ENCODE measurements at regions not wholly inside any gene's neighbourhood (a gene's known extent, or its start where the extent isn't known, plus 50 kb on each side); places are given as distances from the start of the nearest gene placed in this dataset.
"Not testable (repeated sequence)": the region's sequence is repeated elsewhere in the genome, so short reads cannot be mapped to it uniquely, and the experiment has no call there.

GRCh38 chr13:85191996-85192718, 607.1 kb downstream of the SLITRK6 start:
- no peak for DNase-seq

- DNase-seq, result no peak
Observed at GRCh38 chr13:85186356-85187045, 612.7 kb downstream of the SLITRK6 start.

- no peak for DNase-seq
Observed at GRCh38 chr13:85174291-85174690, 624.9 kb downstream of the SLITRK6 start.

GRCh38 chr13:85170372-85170771, 628.8 kb downstream of the SLITRK6 start:
- no peak for DNase-seq

GRCh38 chr13:85166891-85167290, 632.3 kb downstream of the SLITRK6 start:
- DNase-seq, result no peak

GRCh38 chr13:85163063-85163462, 636.2 kb downstream of the SLITRK6 start:
- no peak for DNase-seq

GRCh38 chr13:85148009-85148408, 651.2 kb downstream of the SLITRK6 start:
- DNase-seq, result no peak

GRCh38 chr13:85142351-85142927, 656.8 kb downstream of the SLITRK6 start:
- DNase-seq, result no peak

GRCh38 chr13:85141401-85141800, 657.8 kb downstream of the SLITRK6 start:
- DNase-seq, result no peak

GRCh38 chr13:85140192-85140591, 659.0 kb downstream of the SLITRK6 start:
- peak; percentile 13 for DNase-seq

- DNase-seq, result no peak
Observed at GRCh38 chr13:85137516-85137915, 661.7 kb downstream of the SLITRK6 start.

GRCh38 chr13:85132986-85133385, 666.2 kb downstream of the SLITRK6 start:
- DNase-seq, result no peak

GRCh38 chr13:85123501-85123900, 675.7 kb downstream of the SLITRK6 start:
- not testable (repeated sequence) for DNase-seq

- DNase-seq, result no peak
Observed at GRCh38 chr13:85108356-85108755, 690.9 kb downstream of the SLITRK6 start.

- DNase-seq, result peak; percentile 78
Observed at GRCh38 chr13:85099245-85099644, 700.0 kb downstream of the SLITRK6 start.

- peak; percentile 45 for DNase-seq
Observed at GRCh38 chr13:85095418-85096272, 703.6 kb downstream of the SLITRK6 start.

- no peak for DNase-seq
Observed at GRCh38 chr13:85093808-85094207, 705.4 kb downstream of the SLITRK6 start.

GRCh38 chr13:85091631-85092234, 707.5 kb downstream of the SLITRK6 start:
- peak; percentile 35 for DNase-seq

GRCh38 chr13:85089186-85089585, 710.0 kb downstream of the SLITRK6 start:
- DNase-seq, result no peak

GRCh38 chr13:85080691-85081090, 718.5 kb downstream of the SLITRK6 start:
- DNase-seq, result peak; percentile 89

GRCh38 chr13:85076343-85076742, 722.9 kb downstream of the SLITRK6 start:
- no peak for DNase-seq

- DNase-seq, result no peak
Observed at GRCh38 chr13:85074543-85075313, 724.5 kb downstream of the SLITRK6 start.

Data from OCI-M1 (cell line).